ENCODE measurements at regions not wholly inside any gene's neighbourhood (a gene's known extent, or its start where the extent isn't known, plus 50 kb on each side); places are given as distances from the start of the nearest gene placed in this dataset.

DNA sequence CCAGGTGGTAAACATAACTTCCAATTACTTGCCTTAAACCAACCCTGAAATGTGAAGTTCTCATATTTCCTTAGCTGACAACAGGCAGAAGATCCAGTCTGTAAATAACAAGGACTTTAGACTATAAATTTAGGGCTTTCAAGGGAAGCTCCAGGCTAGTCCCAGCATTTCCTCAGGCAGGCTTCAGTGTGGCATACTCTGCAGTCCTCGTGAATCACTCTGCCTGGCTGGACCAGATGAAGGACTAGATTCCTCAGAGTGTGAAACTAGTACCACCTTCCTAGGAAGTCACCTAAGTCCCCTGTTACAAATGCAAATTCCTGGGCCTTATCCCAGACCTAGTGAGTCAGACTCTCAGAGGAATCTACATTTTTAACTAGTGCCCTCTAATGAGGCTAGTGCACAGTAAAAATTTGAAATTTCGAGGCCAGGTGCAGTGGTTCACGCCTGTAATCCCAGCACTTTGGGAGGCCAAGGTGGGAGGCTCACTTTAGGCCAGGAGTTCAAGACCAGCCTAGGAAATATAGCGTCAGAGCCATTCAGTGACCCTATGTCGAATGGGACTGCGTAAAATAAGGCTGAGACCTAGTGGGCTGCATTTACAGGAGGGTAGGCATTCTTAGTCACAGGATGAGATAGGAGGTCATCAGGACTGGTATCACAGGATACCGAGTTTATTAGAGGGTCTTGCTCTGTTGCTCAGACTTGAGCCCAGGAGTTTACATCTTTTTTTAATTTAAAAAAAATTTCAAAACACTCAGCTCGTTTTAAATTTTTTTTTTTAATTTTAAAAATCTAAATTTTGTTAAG, 279.6 kb upstream of the JARID2 start:
- H3K36me3 ChIP-seq (ENCODE audit: control insufficient read depth, insufficient read depth, low read length): no peaks in the 10 kb centered on the region
- no peak for DNase-seq (ENCODE audit: low read depth)

DNA sequence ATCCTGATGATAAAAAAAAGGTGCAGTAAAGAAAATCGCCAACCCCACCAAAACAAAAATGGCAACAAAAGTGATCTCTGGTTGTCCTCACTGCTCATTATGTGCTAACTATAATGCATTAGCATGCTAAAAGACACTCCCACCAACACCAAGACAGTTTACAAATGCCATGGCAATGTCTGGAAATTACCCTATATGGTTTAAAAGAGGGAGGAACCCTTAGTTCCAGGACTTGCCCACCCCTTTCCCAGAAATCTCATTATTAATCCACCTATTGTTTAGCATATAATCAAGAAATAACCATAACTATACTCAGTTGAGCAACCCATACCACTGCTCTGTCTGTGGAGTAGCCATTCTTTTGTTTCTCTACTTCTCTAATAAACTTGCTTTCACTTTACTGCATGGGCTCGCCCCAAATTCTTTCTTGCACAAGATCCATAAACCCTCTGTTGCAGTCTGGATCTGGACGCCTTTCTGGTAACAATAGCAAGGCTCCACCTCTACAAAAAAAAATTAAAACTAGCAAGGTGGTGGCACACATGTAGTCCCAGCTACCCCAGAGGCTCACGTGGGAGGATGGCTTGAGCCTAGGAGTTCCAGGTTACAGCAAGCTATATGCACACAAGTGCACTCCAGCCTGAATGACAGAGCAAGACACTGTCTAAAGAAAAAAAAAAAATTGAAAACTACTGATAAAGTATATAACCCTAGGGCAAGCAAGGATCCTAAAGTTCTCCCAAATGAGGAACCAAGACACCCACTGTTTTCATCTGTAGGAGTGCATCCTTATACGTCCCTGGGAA, 278.8 kb upstream of the JARID2 start:
- TF ChIP-seq, protein P1, sequence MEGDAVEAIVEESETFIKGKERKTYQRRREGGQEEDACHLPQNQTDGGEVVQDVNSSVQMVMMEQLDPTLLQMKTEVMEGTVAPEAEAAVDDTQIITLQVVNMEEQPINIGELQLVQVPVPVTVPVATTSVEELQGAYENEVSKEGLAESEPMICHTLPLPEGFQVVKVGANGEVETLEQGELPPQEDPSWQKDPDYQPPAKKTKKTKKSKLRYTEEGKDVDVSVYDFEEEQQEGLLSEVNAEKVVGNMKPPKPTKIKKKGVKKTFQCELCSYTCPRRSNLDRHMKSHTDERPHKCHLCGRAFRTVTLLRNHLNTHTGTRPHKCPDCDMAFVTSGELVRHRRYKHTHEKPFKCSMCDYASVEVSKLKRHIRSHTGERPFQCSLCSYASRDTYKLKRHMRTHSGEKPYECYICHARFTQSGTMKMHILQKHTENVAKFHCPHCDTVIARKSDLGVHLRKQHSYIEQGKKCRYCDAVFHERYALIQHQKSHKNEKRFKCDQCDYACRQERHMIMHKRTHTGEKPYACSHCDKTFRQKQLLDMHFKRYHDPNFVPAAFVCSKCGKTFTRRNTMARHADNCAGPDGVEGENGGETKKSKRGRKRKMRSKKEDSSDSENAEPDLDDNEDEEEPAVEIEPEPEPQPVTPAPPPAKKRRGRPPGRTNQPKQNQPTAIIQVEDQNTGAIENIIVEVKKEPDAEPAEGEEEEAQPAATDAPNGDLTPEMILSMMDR (IDR thresholded peaks at IDR 0.05; ENCODE audit: insufficient read depth, low read length, poor library complexity, severe bottlenecking): no peak
- DNase-seq (ENCODE audit: low read depth): no peak
- H3K4me3 ChIP-seq (ENCODE audit: low read depth, low read length): no peak overlapping the region
- no peaks in the 10 kb centered on the region for H3K27me3 ChIP-seq (ENCODE audit: control insufficient read depth, insufficient read depth, low read length)
- H3K36me3 ChIP-seq (ENCODE audit: control insufficient read depth, insufficient read depth, low read length): no peaks in the 10 kb centered on the region

More for the DNA sequence above, 279.6 kb upstream of the JARID2 start:
- H3K4me3 ChIP-seq (ENCODE audit: low read depth, low read length): no peak overlapping the region
- TF ChIP-seq, protein P1 (IDR thresholded peaks at IDR 0.05; ENCODE audit: insufficient read depth, low read length, poor library complexity, severe bottlenecking): no peak
- no peaks in the 10 kb centered on the region for H3K27me3 ChIP-seq (ENCODE audit: control insufficient read depth, insufficient read depth, low read length)

DNA sequence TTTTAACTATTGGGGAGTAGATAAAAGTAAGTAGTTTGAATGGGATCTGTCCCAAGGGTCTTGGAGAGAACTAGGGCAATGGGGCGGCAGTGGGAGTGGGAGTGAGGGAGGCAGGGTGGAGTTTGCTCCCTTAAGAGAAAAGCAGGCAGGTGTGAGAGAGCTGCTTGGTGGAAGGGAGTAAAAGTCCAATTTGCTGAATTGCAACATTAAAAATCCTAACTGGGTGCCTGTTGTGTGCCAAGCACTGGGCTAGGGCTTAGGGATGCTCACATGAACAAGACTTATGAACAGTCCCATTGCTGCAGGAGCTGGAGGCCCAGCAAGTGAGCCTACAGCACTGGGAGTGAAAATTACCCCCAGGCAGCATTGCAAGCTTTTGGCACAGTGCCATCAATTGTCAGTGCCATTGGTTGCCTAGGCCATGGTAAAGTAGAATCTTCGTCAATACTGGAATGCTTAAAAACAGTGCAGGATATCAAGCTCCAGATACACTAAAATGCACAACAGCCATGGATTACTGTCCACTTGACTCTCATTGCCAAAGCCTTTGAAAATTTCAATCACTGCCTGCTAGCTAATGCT, 277.7 kb upstream of the JARID2 start:
- TF ChIP-seq, protein P1 (IDR thresholded peaks at IDR 0.05; ENCODE audit: insufficient read depth, low read length, poor library complexity, severe bottlenecking): no peak
- Histone ChIP-seq H3K36me3 (ENCODE audit: control insufficient read depth, insufficient read depth, low read length) (no peaks in the 10 kb centered on the region), H3K4me3 (ENCODE audit: low read depth, low read length) (no peak overlapping the region), H3K27me3 (ENCODE audit: control insufficient read depth, insufficient read depth, low read length) (no peaks in the 10 kb centered on the region)
- no peak for DNase-seq (ENCODE audit: low read depth)

DNA sequence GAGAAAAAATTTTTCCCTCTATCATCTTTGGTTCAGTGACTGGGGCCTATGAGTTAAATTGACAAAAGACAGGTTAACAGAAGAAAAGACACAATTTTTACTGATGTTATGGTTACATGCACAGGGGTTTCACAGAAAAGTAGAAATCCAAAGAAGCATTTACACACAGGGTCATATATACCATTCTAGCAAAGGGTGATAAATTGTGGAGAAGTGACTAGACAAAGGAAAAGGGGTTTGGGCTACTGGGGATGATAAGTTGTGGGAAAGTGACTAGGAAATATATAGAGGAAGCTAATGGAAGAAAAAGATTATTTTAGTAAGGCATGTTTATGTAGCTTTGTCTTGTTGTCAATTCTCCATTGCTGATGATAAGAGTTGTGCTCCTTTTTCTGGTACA, 276.7 kb upstream of the JARID2 start:
- H3K27me3 ChIP-seq (ENCODE audit: control insufficient read depth, insufficient read depth, low read length): no peaks in the 10 kb centered on the region
- DNase-seq (ENCODE audit: low read depth): no peak
- TF ChIP-seq, protein P1 (IDR thresholded peaks at IDR 0.05; ENCODE audit: insufficient read depth, low read length, poor library complexity, severe bottlenecking): no peak

DNA sequence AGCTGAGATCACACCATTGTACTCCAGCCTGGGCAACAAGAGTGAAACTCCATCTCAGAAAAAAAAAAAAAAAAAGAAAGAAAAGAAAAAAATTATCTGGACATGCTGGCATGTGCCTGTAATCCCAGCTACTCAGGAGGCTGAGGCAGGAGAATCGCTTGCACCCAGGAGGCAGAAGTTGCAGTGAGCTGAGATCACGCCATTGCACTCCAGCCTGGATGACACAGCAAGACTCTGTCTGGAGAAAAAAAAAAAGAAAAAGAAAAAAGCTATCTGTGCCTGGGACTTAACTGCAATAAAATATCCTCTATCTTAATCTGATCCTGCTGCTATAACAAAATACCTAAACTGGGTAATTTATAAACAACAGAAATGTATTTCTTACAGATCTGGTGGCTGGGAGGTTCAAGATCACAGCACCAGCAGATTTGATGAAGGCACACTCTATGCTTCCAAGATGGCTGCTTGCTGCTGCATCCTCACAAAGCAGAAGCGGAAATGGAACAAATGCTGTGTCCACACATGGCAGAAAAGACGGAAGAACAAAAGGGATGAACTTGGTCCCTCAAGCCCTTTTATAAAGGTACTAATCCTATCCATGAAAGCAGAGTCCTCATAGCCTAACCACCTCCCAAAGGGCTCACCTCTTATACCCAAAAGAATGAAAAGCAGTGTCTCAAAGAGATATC, 273.3 kb upstream of the JARID2 start:
- no peak overlapping the region for H3K4me3 ChIP-seq (ENCODE audit: low read depth, low read length)
- TF ChIP-seq, protein P1 (IDR thresholded peaks at IDR 0.05; ENCODE audit: insufficient read depth, low read length, poor library complexity, severe bottlenecking): no peak
- no peaks in the 10 kb centered on the region for H3K36me3 ChIP-seq (ENCODE audit: control insufficient read depth, insufficient read depth, low read length)
- no peak for DNase-seq (ENCODE audit: low read depth)
- no peaks in the 10 kb centered on the region for H3K27me3 ChIP-seq (ENCODE audit: control insufficient read depth, insufficient read depth, low read length)

More for the DNA sequence above, 276.7 kb upstream of the JARID2 start:
- H3K36me3 ChIP-seq (ENCODE audit: control insufficient read depth, insufficient read depth, low read length): no peaks in the 10 kb centered on the region
- H3K4me3 ChIP-seq (ENCODE audit: low read depth, low read length): no peak overlapping the region
